HL-60 (cell line): ENCODE measurements at regions not wholly inside any gene's neighbourhood (a gene's known extent, or its start where the extent isn't known, plus 50 kb on each side); places are given as distances from the start of the nearest gene placed in this dataset.

ENCODE experiments used
- CTCF ChIP-seq: IDR thresholded peaks from one replicate; pipeline ENCODE4 v1.5.1; 2011; ENCODE audit warnings: low read length, control low read depth, inconsistent platforms; ENCODE audit not compliant: insufficient read depth
- REST ChIP-seq: IDR thresholded peaks from 2 replicates; pipeline ENCODE4 v1.6.1; 2012; ENCODE audit warnings: low read depth; ENCODE audit not compliant: insufficient replicate concordance

DNA sequence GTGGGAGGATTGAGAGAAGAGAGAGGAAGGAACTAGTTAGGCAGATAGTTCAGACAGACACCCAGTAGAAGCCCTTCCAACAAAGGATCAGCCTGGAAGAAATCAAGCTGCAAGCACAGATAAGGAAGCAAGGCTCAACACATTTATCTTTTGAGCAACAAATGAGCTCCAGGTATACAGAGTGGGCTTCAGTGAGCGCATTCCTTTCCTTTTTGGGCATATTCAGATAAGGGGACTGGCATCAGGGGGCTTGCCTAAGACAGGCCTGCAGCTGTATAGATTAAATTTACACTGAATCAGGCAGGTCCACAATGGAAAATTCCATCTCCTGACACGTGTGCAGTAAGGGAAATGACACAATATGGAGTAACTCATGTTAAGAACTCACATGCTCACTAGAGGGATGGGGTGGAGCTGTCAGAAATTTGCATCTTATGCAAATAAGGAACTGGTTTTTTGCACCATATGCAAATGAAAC is 147.2 kb downstream of the AKR1D1 start:
- TF ChIP-seq REST (no peak), CTCF (no peak)
